NCI-H1048 (cell line): ENCODE measurements at regions not wholly inside any gene's neighbourhood (a gene's known extent, or its start where the extent isn't known, plus 50 kb on each side); places are given as distances from the start of the nearest gene placed in this dataset.

ENCODE experiments used
- DNase-seq: peaks from one replicate; lab custom pipeline; 2025; lab: John Stamatoyannopoulos, UW

DNA sequence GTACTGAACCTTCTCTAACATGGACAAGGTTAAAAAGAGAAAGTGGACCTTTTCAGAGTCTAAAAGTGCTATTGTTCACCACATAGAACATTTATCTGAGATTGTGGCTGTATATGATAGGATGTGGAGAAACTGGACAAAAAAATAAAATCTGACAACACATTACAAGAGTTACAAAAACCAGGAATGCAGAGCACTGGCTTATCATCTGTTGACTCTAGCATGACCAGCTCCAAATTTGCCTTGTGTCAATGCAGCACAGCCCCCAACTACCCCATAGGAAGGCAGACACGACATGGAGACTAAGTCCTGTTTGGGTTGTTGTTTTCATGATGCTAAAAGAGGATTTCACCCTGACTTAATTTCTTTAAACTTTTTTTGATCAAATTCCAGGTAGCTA, 436.9 kb upstream of the MARCKS start:
- DNase-seq: no peak

DNA sequence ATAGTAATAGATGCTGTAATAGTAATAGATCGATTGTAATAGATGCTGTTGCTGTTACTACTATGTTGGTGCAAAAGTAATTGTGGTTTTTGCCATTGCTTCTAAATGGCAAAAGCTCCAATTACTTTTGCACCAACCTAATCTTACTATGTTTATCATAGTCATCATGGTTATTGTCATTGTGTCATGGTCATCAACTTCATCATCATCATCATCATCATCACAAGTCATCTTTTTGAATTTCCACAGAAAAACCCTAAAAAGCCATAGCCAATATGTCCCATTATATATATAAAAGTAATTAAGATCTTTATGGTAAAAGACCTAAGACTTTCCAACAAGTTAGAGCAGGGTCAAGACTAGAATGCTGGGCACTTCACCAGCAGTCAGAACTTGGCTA, 435.1 kb upstream of the MARCKS start:
- no peak for DNase-seq

DNA sequence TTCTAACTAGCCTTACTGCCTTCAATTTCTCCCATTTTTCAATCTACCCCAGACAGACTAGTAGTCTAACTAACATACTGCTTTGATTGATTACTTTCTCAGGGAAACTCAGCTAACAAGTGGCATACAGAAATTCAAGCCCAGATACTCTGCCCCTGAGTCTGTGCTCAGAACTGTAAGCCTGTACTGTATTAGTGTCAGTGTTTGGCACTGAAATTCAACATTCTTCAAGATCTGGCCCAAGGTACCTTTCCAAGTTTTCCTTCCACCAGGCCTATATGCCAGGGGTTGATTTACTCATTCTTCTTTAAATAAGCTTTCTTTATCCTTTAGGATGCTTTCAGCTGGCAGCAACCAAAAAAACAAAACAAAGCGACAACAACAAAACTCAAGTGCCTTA, 433.2 kb upstream of the MARCKS start:
- DNase-seq: no peak

DNA sequence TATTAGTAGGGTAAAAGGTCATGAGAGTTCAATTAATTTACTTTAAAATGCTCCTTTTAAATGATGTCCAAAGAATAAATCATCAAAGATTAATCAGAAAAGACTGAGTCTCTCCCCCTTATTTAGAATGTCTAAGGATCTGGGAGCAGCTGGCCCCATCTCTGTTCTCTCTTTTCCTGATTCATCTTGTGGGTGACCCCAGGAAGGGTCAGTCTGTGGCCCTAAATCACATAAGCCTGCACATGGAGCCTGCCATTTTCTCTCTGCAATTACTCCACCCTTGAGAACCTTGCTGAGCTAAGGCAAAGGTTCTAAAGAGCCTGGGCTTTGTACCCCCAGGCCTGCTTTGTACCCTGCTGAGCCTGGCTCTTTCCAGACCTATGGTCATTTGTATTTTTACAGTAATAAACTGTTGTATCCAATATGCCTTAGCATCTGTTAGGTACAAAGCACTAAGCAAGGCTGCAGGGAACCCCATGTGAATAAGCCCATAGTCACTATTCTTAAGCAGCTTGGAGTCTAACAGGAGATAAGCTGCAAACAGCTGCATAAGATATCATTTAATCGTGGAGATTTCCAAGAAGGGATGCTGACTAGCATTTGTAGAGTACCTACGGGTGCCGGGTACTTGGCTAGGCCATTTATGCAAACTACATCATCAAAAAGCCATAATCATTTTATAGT, 431.0 kb upstream of the MARCKS start:
- no peak for DNase-seq

DNA sequence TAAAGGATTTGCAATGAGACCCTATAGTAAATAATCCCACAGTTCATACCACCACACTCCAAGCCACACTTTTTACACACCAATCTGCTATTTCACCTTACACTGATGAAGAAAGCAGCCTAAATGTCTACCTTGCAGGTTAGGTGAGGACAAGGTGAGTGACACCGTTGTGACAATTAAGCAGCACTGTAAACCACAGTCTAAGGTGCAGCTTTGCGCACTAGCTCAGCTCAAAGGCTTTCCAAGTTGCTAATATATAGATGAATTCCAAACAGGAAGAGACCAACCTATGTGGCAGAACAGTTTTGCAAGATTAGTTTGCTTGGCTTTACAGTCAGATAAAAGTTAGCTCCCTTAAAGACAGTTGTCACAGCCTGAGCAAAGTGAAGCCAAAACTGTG, 429.5 kb upstream of the MARCKS start:
- DNase-seq: no peak

DNA sequence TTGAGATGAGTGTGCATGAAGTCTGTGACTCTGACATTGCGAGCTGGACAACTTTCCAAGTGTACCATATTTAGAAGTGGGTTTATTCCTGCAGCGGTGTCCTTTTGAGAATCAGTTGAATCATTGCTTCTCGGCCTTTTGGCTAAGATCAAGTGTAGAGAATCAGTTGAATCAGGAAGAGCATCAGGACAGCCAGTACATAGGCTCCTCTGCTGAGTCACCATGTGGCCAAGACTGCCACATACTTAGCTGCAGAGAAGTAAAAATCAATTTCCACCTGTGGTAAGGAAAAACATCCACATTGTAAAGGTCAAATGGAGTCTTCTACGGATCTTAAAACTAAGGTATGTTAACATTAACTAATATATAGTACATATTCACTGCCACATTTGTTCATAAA, 428.4 kb upstream of the MARCKS start:
- no peak for DNase-seq

DNA sequence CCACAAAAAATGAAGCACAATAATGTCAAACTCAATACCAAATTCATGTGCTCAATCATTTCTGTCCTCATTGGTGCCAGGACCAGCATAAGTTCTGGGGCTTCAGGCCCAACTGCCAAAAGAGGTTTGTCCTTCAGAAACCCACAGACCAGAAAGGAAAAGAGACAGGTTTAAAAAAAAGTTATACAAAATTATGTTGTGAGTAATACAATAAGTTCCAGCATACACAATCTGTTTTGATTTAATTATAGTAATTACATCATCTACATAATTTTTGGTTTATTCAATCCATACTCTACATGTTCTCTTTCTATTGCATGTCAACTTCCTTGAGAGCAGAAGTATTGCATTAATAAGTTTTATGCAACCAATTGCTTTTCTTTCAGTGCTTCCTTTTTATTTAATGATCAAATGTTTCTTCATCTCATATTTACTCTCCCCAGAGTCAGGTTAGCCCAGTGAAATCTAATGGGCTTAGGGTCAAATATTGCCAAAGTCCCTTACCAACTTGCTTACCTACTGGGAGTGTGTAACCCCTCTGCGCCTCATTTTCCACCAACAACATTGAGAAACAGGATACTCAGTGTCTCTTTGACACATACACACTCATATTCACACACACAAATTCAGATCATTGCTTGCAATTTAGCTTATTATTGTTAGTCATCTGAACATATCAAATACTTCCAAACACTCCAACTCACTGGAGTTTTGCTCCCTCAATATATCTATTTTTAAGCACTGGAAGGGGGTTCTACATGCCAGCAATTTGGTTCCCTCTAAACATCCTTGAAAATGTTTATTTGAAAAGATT, 424.4 kb upstream of the MARCKS start:
- DNase-seq: no peak

DNA sequence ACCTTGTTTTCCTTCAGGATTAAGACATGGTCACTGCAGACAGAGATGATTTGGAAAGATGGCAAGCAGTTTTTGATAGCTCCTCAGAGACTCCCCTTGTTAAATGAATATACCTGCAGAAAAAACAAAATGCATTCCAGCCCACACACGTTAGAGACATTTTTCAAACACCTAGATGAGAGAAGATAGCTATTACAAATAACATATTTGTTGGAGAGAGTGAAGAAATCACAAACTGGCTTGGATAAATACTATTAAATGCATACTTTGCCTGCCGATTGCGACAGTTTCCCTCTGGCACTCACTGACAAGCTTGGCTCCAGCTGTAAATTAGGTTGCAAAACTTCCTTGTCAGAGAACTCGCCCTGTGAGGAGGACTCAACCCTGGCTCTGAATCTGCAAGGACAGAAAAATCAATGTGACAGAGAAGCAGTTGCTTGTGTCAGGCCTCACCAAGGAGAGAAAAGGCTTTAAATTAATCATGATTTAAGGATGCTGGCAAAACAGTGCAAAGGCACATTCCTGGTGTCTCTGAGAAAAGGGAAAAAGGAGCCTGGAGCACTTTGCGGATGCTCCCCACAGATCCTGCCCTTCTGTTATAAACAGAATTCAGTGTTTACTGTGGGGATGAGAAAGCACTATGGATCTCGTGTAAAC, 423.7 kb upstream of the MARCKS start:
- no peak for DNase-seq

DNA sequence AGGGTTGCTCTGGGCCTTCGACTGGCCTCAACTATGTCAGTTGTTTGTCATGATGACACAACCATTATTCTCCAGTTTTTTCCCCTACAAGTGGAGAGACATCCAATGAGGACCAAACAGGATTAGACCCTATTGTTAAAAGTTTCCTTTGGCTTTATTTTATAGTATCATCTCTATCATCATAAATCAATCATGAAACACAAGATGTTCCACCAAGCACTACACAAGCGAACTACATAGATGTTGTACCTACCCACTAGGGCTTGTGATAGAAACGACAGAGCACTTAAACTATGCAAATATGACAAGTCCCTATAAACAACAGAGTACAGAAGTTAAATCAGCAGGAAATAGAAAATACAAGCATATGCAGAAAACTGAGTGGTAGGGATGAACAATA, 422.5 kb upstream of the MARCKS start:
- no peak for DNase-seq

DNA sequence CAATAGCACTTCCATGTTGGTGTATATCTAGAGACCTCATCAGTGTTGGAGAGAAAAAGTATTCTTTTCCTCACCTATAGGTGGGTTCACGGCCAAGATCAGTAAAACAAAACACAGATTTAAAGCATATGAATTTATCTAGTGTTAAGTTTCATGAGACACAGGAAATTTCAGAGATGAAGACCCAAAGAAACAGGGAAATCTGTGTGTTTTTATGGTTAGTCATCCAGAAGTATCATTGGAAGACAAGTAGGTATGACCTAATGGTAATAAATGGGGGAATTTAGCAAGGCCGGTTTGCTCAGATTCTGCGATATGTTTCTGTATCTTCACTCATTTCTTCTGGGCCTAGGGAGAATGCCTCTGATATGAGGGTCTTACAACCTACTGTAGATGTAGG, 419.6 kb upstream of the MARCKS start:
- no peak for DNase-seq

DNA sequence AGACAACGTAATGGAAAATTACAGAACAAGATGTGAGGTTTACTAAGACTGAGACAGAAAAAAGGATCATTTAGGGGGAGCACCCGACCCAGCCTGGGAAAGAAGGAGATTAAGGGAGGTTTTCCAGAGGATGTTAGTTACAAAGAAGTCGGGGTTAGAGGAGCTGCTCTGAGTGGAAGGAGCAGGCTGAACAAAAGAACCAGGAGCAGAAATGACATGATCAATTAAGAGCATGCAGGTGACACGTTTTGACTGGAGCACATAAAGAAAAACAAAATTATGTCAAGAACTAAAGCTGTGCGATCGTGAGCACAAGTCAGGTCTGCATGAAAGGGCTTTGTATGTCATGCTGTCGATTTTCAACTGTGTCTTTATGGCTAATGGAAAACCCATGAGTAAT, 417.3 kb upstream of the MARCKS start:
- no peak for DNase-seq

DNA sequence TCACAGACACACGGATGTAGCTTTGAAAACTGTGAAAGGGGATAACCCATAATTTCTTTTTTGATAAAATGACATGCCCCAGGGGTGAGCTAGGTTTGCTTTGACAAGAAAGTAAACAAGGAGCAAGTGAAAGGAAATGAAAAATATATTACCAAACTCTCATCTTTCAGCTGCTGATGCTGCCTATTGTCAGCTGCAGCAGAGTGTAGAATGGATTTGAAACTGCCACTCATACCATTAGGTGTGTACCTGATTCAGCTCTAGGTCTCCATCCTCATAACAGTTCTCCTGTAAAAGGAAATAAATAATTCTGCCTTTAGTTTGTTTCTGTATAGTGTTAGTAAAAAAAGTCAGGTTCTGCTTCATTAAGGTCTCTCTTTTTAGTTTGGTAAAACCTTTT, 415.1 kb upstream of the MARCKS start:
- DNase-seq: no peak

DNA sequence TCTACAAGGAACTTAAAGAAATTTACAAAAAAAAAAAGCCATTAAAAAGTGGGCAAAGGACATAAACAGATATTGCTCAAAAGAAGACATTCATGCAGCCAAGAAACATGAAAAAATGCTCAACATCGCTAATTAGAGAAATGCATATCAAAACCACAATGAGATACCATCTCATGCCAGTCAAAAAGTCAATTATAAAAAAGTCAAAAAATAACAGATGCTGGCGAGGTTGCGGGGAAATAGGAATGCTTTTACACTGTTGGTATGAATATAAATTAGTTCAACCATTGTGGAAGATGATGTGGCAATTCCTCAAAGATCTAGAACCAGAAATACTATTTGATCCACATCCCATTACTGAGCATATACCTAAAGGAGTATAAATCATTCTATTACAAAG, 411.9 kb upstream of the MARCKS start:
- DNase-seq: no peak

DNA sequence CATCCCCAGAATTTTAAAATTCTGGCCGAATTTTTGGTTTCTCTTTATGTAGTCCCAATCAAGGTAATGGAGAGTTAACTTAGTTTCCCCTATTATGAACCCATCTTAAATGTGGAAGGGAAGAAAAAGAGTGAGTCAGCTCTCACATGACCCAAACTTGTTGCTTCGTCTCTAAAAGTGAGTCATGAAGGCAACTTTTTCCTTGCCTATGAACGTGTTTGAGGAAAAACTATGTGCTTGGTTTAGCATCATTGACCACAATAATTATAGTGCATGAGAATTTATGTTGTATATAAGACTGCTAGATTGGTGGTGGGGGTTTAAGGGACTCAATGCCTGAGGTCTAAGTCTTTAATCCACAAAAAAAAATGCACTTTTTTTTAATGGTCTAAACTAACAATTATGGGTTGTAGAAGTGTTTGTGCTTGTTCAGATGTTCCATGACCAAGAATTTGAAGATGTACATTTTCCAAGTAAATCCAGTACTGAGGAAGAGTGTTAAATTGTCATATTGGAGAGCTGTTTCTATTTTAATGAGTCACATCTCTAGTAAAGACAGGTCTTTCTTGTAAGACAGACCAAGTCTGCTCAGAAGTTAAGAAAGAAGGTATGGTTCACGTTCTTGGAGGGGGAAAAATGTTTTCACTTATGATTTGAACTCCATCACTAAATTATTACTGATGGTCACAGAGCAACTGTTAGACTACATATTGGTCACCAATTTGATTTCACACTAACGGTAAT, 409.9 kb upstream of the MARCKS start:
- no peak for DNase-seq

DNA sequence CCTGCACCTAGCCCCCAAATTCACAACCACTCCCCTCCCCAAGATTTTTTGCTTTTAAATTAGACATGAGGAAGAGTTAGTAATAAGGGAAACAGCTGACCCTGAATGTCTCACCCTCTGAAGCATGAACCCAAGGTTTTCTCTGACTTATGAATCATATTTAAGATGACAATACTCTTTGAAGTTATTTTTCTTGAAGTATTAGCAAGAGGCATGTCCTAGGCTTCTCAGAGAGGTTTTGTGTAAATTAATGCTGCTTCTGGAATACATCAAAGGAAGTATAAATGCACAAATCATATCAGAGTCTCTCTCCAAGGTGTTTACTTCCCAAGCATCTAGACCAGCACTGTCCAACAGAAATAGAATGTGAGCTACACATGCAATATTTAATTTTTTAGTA, 408.1 kb upstream of the MARCKS start:
- DNase-seq: no peak

DNA sequence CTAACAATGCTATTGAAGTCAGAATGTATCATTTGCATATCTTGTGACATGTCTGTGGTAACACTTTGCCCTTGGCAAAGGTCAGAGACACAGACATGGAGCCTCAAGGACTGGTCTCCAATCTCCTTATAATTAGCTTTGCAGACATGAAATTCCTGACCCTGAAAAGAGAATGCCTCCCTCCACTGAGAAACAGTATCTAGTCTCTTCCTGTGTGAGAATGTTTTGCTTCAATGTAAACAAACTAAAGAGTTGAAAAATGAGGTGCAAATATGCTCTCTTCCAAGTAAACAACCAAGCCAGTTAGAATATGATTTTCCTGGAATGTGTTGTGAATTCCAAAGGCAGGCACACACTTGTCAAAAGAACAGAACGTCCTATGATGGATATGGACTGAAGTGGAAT, 407.1 kb upstream of the MARCKS start:
- no peak for DNase-seq

DNA sequence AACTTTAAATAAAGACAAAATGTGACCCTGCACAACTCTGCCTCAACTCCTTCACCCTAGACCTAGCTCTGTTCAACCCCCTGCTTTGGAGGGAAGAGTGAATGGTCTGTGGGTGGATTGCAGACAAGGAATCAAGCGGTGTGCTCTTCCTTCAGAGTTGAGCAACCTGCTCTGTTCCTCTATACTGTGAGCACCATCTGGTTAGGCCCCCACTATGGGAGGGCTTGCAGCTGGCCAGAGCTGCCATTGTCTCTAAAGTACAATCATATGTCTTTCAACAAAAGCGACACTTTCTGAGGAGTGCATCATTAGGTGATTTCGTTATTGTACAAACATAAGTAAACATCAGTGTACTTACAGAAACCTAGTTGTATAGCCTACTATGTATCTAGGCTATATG, 406.1 kb upstream of the MARCKS start:
- DNase-seq: no peak

DNA sequence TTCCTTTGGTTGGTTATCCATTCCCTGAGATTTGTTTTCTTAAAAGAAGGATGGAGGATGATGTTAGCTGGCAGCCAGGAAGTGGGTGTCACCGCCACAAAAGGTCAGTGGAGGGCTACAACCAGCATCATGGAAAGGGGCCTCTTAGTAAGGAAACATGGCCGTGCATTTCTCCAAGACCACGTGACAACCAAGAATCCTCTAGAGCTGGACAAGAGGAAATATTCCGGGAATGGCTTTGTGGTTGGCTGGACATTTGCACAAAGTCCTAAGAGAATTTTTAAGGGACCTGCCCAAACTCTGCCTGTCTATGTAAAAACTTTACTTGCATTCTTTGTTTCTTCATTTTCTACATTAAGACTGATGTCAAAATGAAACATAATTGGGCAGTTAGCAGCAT, 399.9 kb upstream of the MARCKS start:
- DNase-seq: no peak

DNA sequence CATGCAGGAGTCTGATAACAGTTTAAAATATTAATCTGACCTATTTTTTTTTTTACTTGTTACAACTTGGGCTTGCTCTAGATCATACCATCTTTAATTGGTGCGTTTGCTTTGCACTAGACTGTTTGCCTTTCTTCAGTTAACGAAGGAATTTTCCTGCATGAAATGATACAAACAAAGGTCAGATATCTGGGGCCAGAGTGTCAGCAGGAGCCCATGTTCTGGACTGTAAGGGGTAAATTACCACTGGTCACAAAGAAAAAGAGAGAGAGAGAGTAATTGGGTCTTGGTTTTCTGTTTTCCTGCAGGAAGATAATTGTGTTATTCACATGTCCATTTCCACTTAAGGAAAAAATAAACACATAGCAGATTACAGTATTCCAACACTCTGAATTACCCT, 399.4 kb upstream of the MARCKS start:
- DNase-seq: no peak

DNA sequence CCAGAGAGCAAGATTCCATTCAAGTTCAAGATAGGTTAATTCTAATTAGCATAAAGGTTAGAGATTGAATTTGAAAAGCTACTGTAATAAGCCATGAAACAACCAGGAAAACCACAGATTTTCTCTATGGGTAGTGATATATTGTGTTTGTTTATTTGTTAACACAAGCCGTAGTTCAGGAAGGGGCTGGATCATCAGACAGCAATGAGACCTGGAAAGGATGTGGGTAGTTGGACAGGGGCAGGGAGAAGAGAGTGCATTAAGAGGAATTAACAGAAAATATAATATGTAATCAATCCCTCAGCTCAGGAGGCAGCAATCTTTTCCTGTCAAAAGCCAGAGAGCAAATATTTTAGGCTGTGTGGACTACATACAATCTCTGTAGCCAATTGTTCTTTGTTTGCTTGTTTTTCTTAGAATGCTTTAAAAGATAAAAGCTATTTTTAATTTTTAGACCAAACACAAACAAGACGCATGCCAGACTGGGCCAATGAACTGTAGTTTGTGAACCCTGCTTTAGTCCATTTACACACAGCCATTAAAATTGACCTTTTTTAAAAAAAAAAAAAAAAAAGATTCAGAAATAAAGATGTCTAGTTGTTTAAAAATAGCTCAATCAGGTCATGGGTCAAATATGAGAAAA, 398.7 kb upstream of the MARCKS start:
- no peak for DNase-seq

DNA sequence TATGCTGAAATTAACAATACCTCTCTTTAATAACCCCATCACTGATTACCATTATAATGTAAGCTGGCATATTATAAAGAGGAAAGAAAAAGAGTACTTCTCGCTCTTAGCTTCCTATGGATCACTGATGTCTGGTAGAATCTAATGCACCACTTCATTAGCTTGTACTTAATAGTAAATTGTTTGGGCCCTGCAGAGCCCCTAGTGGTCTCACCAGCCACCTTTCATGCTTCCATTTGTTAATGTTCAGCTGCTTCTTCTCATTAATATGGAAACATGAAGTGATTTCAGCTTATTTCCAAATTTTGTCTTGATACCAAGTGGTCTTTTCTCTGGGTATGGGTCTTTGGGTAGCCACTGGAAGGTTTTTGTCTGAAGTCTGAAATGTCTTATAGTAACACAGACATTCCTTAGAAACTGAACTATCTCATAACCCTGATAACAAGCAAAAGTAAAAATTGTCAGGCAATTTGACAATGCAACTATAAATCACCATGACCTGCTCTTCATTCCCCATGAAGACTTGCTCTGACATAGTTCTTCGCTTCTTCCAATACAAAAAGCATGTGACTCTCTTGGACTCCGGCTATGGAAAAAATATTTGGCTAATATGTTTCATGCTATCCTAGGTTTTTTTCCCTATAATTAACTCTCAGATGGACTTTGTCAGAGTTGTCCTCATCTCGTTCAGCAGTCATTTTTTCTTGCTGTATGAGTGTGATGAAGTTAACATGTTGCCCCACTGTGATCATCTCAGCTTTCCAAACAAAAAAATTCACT, 395.8 kb upstream of the MARCKS start:
- no peak for DNase-seq
